Liver (tissue), 8 donors: ENCODE measurements at regions not wholly inside any gene's neighbourhood (a gene's known extent, or its start where the extent isn't known, plus 50 kb on each side); places are given as distances from the start of the nearest gene placed in this dataset.

Experiments
- DNase-seq: peaks from one replicate; pipeline ENCODE4 v3.0.0-alpha.2; 2017; ENCODE audit warnings: low spot score
- H3K27ac ChIP-seq, 2 donors: one replicate each; pipeline ENCODE4 v1.7.0; 2013; ENCODE audit warnings: inconsistent platforms in 2 of 2, low read length in 2 of 2, control low read depth in 1 of 2, low read depth in 1 of 2, mild to moderate bottlenecking in 1 of 2
- H3K27me3 ChIP-seq, 4 donors: one replicate each; pipeline versions ENCODE4 v1.6.1 to v1.7.0; 2013; ENCODE audit warnings: low read length in 3 of 4, inconsistent platforms in 1 of 4, mild to moderate bottlenecking in 1 of 4, moderate library complexity in 1 of 4; ENCODE audit not compliant: control insufficient read depth in 4 of 4, insufficient read depth in 4 of 4
- H3K36me3 ChIP-seq, 4 donors: one replicate each; pipeline versions ENCODE4 v1.6.1 to v1.7.0; 2013; ENCODE audit warnings: low read length in 3 of 4, mild to moderate bottlenecking in 3 of 4, low read depth in 1 of 4, moderate library complexity in 1 of 4; ENCODE audit not compliant: control insufficient read depth in 4 of 4, insufficient read depth in 3 of 4
- H3K4me1 ChIP-seq, 4 donors: one replicate each; pipeline versions ENCODE4 v1.6.1 to v1.7.0; 2013; ENCODE audit warnings: low read length in 3 of 4, mild to moderate bottlenecking in 3 of 4, moderate library complexity in 1 of 4; ENCODE audit not compliant: control insufficient read depth in 4 of 4, insufficient read depth in 4 of 4
- H3K4me3 ChIP-seq, 3 donors: one replicate each; pipeline versions ENCODE4 v1.6.1 to v1.7.0; 2013; ENCODE audit warnings: low read length in 3 of 3, control low read depth in 1 of 3, low read depth in 1 of 3, mild to moderate bottlenecking in 1 of 3
- H3K9ac ChIP-seq, 2 donors: one replicate each; pipeline ENCODE4 v1.7.0; 2013; ENCODE audit warnings: low read length in 2 of 2, mild to moderate bottlenecking in 2 of 2, moderate library complexity in 2 of 2, control low read depth in 1 of 2, low read depth in 1 of 2
- H3K9me3 ChIP-seq, 4 donors: one replicate each; pipeline versions ENCODE4 v1.6.1 to v1.7.0; 2013; ENCODE audit warnings: low read length in 3 of 4; ENCODE audit not compliant: control insufficient read depth in 4 of 4
- CTCF ChIP-seq: fragments of 150-350 bp; IDR thresholded peaks from 2 replicates; pipeline ENCODE4 v1.5.1; 2017; ENCODE audit warnings: improper control_type of control experiment, low read depth, low read length; ENCODE audit not compliant: missing input control
- FOXA1 ChIP-seq: IDR thresholded peaks from 2 replicates; pipeline ENCODE4 v1.6.1; 2016; ENCODE audit warnings: antibody characterized with exemption
- FOXA2 ChIP-seq: IDR thresholded peaks from 2 replicates; pipeline ENCODE4 v1.6.1; 2016; ENCODE audit warnings: antibody characterized with exemption
- GABPA ChIP-seq, 2 donors: IDR thresholded peaks in 1 of 2; conservative IDR thresholded peaks in 1 of 2; 2 replicates each; pipeline ENCODE4 v1.6.1; 2016; ENCODE audit warnings: antibody characterized with exemption in 2 of 2, mild to moderate bottlenecking in 1 of 2, moderate library complexity in 1 of 2
- HNF4A ChIP-seq, 2 donors: conservative IDR thresholded peaks; 2 replicates each; pipeline ENCODE4 v1.6.1; 2016; ENCODE audit warnings: antibody characterized with exemption in 2 of 2, mild to moderate bottlenecking in 2 of 2
- JUND ChIP-seq, 2 donors: IDR thresholded peaks; 2 replicates each; pipeline ENCODE4 v1.6.1; 2016; ENCODE audit warnings: antibody characterized with exemption in 2 of 2
- MAX ChIP-seq: IDR thresholded peaks from 2 replicates; pipeline ENCODE4 v1.6.1; 2016; ENCODE audit warnings: antibody characterized with exemption
- NR2F2 ChIP-seq: IDR thresholded peaks from 2 replicates; pipeline ENCODE4 v1.6.1; 2016; ENCODE audit warnings: antibody characterized with exemption
- RAD21 ChIP-seq, 2 donors: IDR thresholded peaks; 2 replicates each; pipeline ENCODE4 v1.6.1; 2016; ENCODE audit warnings: antibody characterized with exemption in 2 of 2, mild to moderate bottlenecking in 2 of 2
- REST ChIP-seq: IDR thresholded peaks from 2 replicates; pipeline ENCODE4 v1.6.1; 2016; ENCODE audit warnings: antibody characterized with exemption, mild to moderate bottlenecking
- RXRA ChIP-seq, 2 donors: IDR thresholded peaks; 2 replicates each; pipeline ENCODE4 v1.6.1; 2017 to 2018; ENCODE audit warnings: antibody characterized with exemption in 2 of 2, mild to moderate bottlenecking in 1 of 2
- SP1 ChIP-seq: IDR thresholded peaks from 2 replicates; pipeline ENCODE4 v1.6.1; 2018; ENCODE audit warnings: antibody characterized with exemption, mild to moderate bottlenecking
- WGBS: extraction: QIAGEN DNeasy Blood & Tissue Kit; methylation state at CpG from one replicate; pipeline ENCODE4 v1.1.7; 2013; 5-methylcytosine and 5-hydroxymethylcytosine counted together
- donor health status: healthy.
- donor health status: healthy.
- donor health status: healthy.
- donor health status: healthy.
- donor health status: healthy.

- Histone ChIP-seq H3K4me3 (no peak overlapping the region), H3K36me3 (no peaks in the 10 kb centered on the region), H3K9ac (no peak overlapping the region), H3K4me1 (no peaks in the 10 kb centered on the region), H3K9me3 (no peaks in the 10 kb centered on the region), H3K27me3 (no peaks in the 10 kb centered on the region), H3K27ac (no peak overlapping the region)
- WGBS: 93% methylated on average over 1 of the region's 1 CpG
- DNase-seq: no peak
- TF ChIP-seq GABPA (IDR thresholded peaks at IDR 0.05 in 1 of 2, conservative IDR thresholded peaks at IDR 0.05 in 1 of 2) (no peak), FOXA1 (no peak)
Measured at GRCh38 chrX:13398839-13399238, 79.0 kb upstream of the ATXN3L start.

GRCh38 chrX:13397878-13398818 is 78.3 kb upstream of the ATXN3L start:
- WGBS: 40% methylated on average over 5 of the region's 5 CpGs
- no peak overlapping the region for H3K9ac ChIP-seq

GRCh38 chrX:13396924-13397323 is 77.1 kb upstream of the ATXN3L start:
- Histone ChIP-seq H3K27ac (no peak overlapping the region), H3K4me3 (no peak overlapping the region), H3K4me1 (no peaks in the 10 kb centered on the region), H3K27me3 (no peaks in the 10 kb centered on the region), H3K9me3 (no peaks in the 10 kb centered on the region), H3K36me3 (no peaks in the 10 kb centered on the region), H3K9ac (no peak overlapping the region)
- DNase-seq: no peak
- TF ChIP-seq REST (no peak), SP1 (no peak), FOXA2 (no peak), FOXA1 (no peak), NR2F2 (no peak)

More at GRCh38 chrX:13397878-13398818, 78.3 kb upstream of the ATXN3L start:
- no peaks in the 10 kb centered on the region for H3K4me1 ChIP-seq
- no peak for TF ChIP-seq NR2F2
- TF ChIP-seq SP1: no peak
- peak in 1 of 2 donors; percentile 18 for TF ChIP-seq HNF4A (conservative IDR thresholded peaks at IDR 0.05)
- peak; percentile 32 to 87 for TF ChIP-seq JUND (IDR thresholded peaks at IDR 0.05)
- TF ChIP-seq FOXA2: no peak
- TF ChIP-seq CTCF: no peak
- TF ChIP-seq RAD21 (IDR thresholded peaks at IDR 0.05): no peak
- TF ChIP-seq MAX: no peak
- TF ChIP-seq RXRA (IDR thresholded peaks at IDR 0.05): peak in 1 of 2 donors; percentile 41
- H3K27me3 ChIP-seq: no peaks in the 10 kb centered on the region
- DNase-seq: no peak
- peak overlapping the region in 1 of 2 donors; percentile 18 for H3K27ac ChIP-seq
- H3K36me3 ChIP-seq: no peaks in the 10 kb centered on the region
- no peaks in the 10 kb centered on the region for H3K9me3 ChIP-seq
- no peak overlapping the region for H3K4me3 ChIP-seq
